Naive thymus-derived CD8-positive, alpha-beta T cell (primary cell): ENCODE measurements at regions not wholly inside any gene's neighbourhood (a gene's known extent, or its start where the extent isn't known, plus 50 kb on each side); places are given as distances from the start of the nearest gene placed in this dataset.
A peak's percentile ranks its signal among the peaks of the same experiment; 100 is the strongest.

Experiments
- ATAC-seq, 2 donors: fragments of 150-1000 bp; cut with Tn5 transposase in 1 of 2; sonication (Bioruptor Pico), chemical (Tn5 transposase) in 1 of 2; 1 replicate in 1 of 2; 2 replicates in 1 of 2; pipeline ENCODE4 v1.10.0; 2021; ENCODE audit warnings: mild to moderate bottlenecking in 2 of 2, moderate library complexity in 2 of 2
- POLR2A ChIA-PET: fragments of 350-600 bp; sonication (Branson Sonifier 250); formaldehyde crosslinking; loops from one replicate; lab custom pipeline; 2021; ENCODE audit warnings: antibody characterized with exemption; lab: Charles Lee
- DNase-seq, 10 donors: peaks; one replicate each; pipeline versions ENCODE4 v3.0.0 to v3.0.0-alpha.2; 2020 to 2022
- H3K27ac Mint-ChIP-seq, 10 donors: one replicate each; pipeline ENCODE4 v1.8.0; 2020 to 2022; ENCODE audit warnings: mild to moderate bottlenecking in 10 of 10, mixed read lengths in 10 of 10, moderate library complexity in 4 of 10, inconsistent platforms in 1 of 10
- H3K27me3 Mint-ChIP-seq, 5 donors: one replicate each; pipeline ENCODE4 v1.8.0; 2021 to 2022; ENCODE audit warnings: mixed read lengths in 5 of 5
- H3K36me3 Mint-ChIP-seq, 3 donors: one replicate each; pipeline ENCODE4 v1.8.0; 2020 to 2022; ENCODE audit warnings: mixed read lengths in 3 of 3, mild to moderate bottlenecking in 2 of 3, inconsistent platforms in 1 of 3
- H3K4me1 Mint-ChIP-seq, 4 donors: one replicate each; pipeline ENCODE4 v1.8.0; 2021 to 2022; ENCODE audit warnings: mixed read lengths in 4 of 4
- H3K4me3 Mint-ChIP-seq, 10 donors: one replicate each; pipeline ENCODE4 v1.8.0; 2020 to 2022; ENCODE audit warnings: mild to moderate bottlenecking in 10 of 10, mixed read lengths in 10 of 10, moderate library complexity in 6 of 10, inconsistent platforms in 1 of 10
- H3K9me3 Mint-ChIP-seq, 9 donors: one replicate each; pipeline ENCODE4 v1.8.0; 2020 to 2022; ENCODE audit warnings: mixed read lengths in 9 of 9, mild to moderate bottlenecking in 3 of 9, inconsistent platforms in 1 of 9, moderate library complexity in 1 of 9

- no peak for ATAC-seq
- POLR2A ChIA-PET = no interaction called here
- no peak overlapping the region for H3K4me3 Mint-ChIP-seq
- H3K4me1 Mint-ChIP-seq = no peaks in the 10 kb centered on the region
- peaks cover 0 to 18% (median 7%) of the 10 kb centered on the region in 9 donors for H3K9me3 Mint-ChIP-seq
- peaks cover 0 to 2% (median 0%) of the 10 kb centered on the region in 3 donors for H3K36me3 Mint-ChIP-seq
- DNase-seq = no peak
- H3K27me3 Mint-ChIP-seq = no peaks in the 10 kb centered on the region
- H3K27ac Mint-ChIP-seq = no peak overlapping the region
Measured at GRCh38 chr10:53749439-53749838, 976.9 kb upstream of the MBL2 start.

- no peaks in the 10 kb centered on the region for H3K27me3 Mint-ChIP-seq
- no peaks in the 10 kb centered on the region for H3K4me1 Mint-ChIP-seq
- POLR2A ChIA-PET = no interaction called here
- H3K9me3 Mint-ChIP-seq = peaks cover 0 to 20% (median 7%) of the 10 kb centered on the region in 9 donors
- no peak for DNase-seq
- no peak overlapping the region for H3K27ac Mint-ChIP-seq
- no peak for ATAC-seq
- no peak overlapping the region for H3K4me3 Mint-ChIP-seq
- peaks cover 0 to 2% (median 0%) of the 10 kb centered on the region in 3 donors for H3K36me3 Mint-ChIP-seq
Measured at GRCh38 chr10:53748319-53748718, 975.7 kb upstream of the MBL2 start.

- Mint-ChIP-seq H3K27ac (no peak overlapping the region), H3K36me3 (peaks cover 0 to 2% (median 0%) of the 10 kb centered on the region in 3 donors), H3K9me3 (peaks cover 0 to 21% (median 7%) of the 10 kb centered on the region in 9 donors), H3K4me1 (no peaks in the 10 kb centered on the region), H3K4me3 (no peak overlapping the region), H3K27me3 (no peaks in the 10 kb centered on the region)
- no peak for ATAC-seq
- POLR2A ChIA-PET = no interaction called here
- DNase-seq = no peak
Measured at GRCh38 chr10:53744746-53745145, 972.2 kb upstream of the MBL2 start.

GRCh38 chr10:53744176-53744575 lies 971.6 kb upstream of the MBL2 start:
- ATAC-seq = no peak
- Mint-ChIP-seq H3K27me3 (no peaks in the 10 kb centered on the region), H3K36me3 (peaks cover 0 to under 1% (median 0%) of the 10 kb centered on the region in 3 donors), H3K4me3 (no peak overlapping the region), H3K27ac (no peak overlapping the region), H3K9me3 (peaks cover 0 to 19% (median 7%) of the 10 kb centered on the region in 9 donors), H3K4me1 (no peaks in the 10 kb centered on the region)
- no peak for DNase-seq
- POLR2A ChIA-PET = no interaction called here

- no peak overlapping the region for H3K27ac Mint-ChIP-seq
- H3K27me3 Mint-ChIP-seq = no peaks in the 10 kb centered on the region
- peaks cover 2 to 19% (median 7%) of the 10 kb centered on the region in 9 donors for H3K9me3 Mint-ChIP-seq
Measured at GRCh38 chr10:53737132-53737531, 964.5 kb upstream of the MBL2 start.

GRCh38 chr10:53726921-53727320 lies 954.3 kb upstream of the MBL2 start:
- Mint-ChIP-seq H3K27me3 (no peaks in the 10 kb centered on the region), H3K36me3 (no peaks in the 10 kb centered on the region), H3K4me1 (no peaks in the 10 kb centered on the region), H3K9me3 (peaks cover 0 to 17% (median 6%) of the 10 kb centered on the region in 9 donors), H3K27ac (no peak overlapping the region), H3K4me3 (peak overlapping the region in 1 of 10 donors; percentile 66)
- DNase-seq (no peak), ATAC-seq (no peak)
- POLR2A ChIA-PET = no interaction called here

More at GRCh38 chr10:53737132-53737531, 964.5 kb upstream of the MBL2 start:
- POLR2A ChIA-PET = no interaction called here
- Mint-ChIP-seq H3K4me1 (no peaks in the 10 kb centered on the region), H3K4me3 (no peak overlapping the region), H3K36me3 (no peaks in the 10 kb centered on the region)
- ATAC-seq (no peak), DNase-seq (no peak)

- H3K4me3 Mint-ChIP-seq = no peak overlapping the region
- DNase-seq (no peak), ATAC-seq (no peak)
- H3K27me3 Mint-ChIP-seq = no peaks in the 10 kb centered on the region
- H3K36me3 Mint-ChIP-seq = no peaks in the 10 kb centered on the region
- H3K4me1 Mint-ChIP-seq = no peaks in the 10 kb centered on the region
- POLR2A ChIA-PET = no interaction called here
- H3K27ac Mint-ChIP-seq = no peak overlapping the region
- H3K9me3 Mint-ChIP-seq = peaks cover 0 to 15% (median 5%) of the 10 kb centered on the region in 9 donors
Measured at GRCh38 chr10:53724581-53724980, 952.0 kb upstream of the MBL2 start.

GRCh38 chr10:53719658-53720057 lies 947.1 kb upstream of the MBL2 start:
- no peak for ATAC-seq
- Mint-ChIP-seq H3K27me3 (no peaks in the 10 kb centered on the region), H3K27ac (no peak overlapping the region), H3K4me1 (no peaks in the 10 kb centered on the region), H3K36me3 (no peaks in the 10 kb centered on the region), H3K4me3 (no peak overlapping the region), H3K9me3 (peaks cover 0 to 33% (median 4%) of the 10 kb centered on the region in 9 donors)
- no peak for DNase-seq
- POLR2A ChIA-PET = no interaction called here

- no peak for DNase-seq
- no peaks in the 10 kb centered on the region for H3K36me3 Mint-ChIP-seq
Measured at GRCh38 chr10:53716156-53716555, 943.6 kb upstream of the MBL2 start.

GRCh38 chr10:53713431-53713830 lies 940.8 kb upstream of the MBL2 start:
- Mint-ChIP-seq H3K9me3 (peaks cover 2 to 20% (median 8%) of the 10 kb centered on the region in 9 donors), H3K27ac (no peak overlapping the region), H3K36me3 (peaks cover 0 to 4% (median 0%) of the 10 kb centered on the region in 3 donors), H3K4me3 (no peak overlapping the region), H3K27me3 (no peaks in the 10 kb centered on the region), H3K4me1 (no peaks in the 10 kb centered on the region)
- DNase-seq (no peak), ATAC-seq (no peak)
- POLR2A ChIA-PET = no interaction called here

More at GRCh38 chr10:53716156-53716555, 943.6 kb upstream of the MBL2 start:
- H3K27ac Mint-ChIP-seq = no peak overlapping the region
- H3K27me3 Mint-ChIP-seq = no peaks in the 10 kb centered on the region
- POLR2A ChIA-PET = no interaction called here
- no peak overlapping the region for H3K4me3 Mint-ChIP-seq
- no peak for ATAC-seq
- H3K4me1 Mint-ChIP-seq = no peaks in the 10 kb centered on the region
- H3K9me3 Mint-ChIP-seq = peaks cover 0 to 18% (median 2%) of the 10 kb centered on the region in 9 donors

- Mint-ChIP-seq H3K27ac (no peak overlapping the region), H3K9me3 (peaks cover 0 to 33% (median 10%) of the 10 kb centered on the region in 9 donors), H3K4me3 (no peak overlapping the region), H3K4me1 (no peaks in the 10 kb centered on the region), H3K27me3 (no peaks in the 10 kb centered on the region), H3K36me3 (no peaks in the 10 kb centered on the region)
- DNase-seq = no peak
- POLR2A ChIA-PET = no interaction called here
- no peak for ATAC-seq
Measured at GRCh38 chr10:53702489-53702888, 929.9 kb upstream of the MBL2 start.

GRCh38 chr10:53701213-53701612 lies 928.6 kb upstream of the MBL2 start:
- Mint-ChIP-seq H3K27ac (no peak overlapping the region), H3K27me3 (no peaks in the 10 kb centered on the region), H3K4me3 (no peak overlapping the region), H3K4me1 (no peaks in the 10 kb centered on the region), H3K9me3 (peaks cover 0 to 20% (median 6%) of the 10 kb centered on the region in 9 donors), H3K36me3 (no peaks in the 10 kb centered on the region)
- POLR2A ChIA-PET = no interaction called here
- ATAC-seq (no peak), DNase-seq (no peak)

- POLR2A ChIA-PET = no interaction called here
- H3K36me3 Mint-ChIP-seq = no peaks in the 10 kb centered on the region
- ATAC-seq = no peak
- DNase-seq = no peak
- no peak overlapping the region for H3K4me3 Mint-ChIP-seq
- no peaks in the 10 kb centered on the region for H3K4me1 Mint-ChIP-seq
- no peaks in the 10 kb centered on the region for H3K27me3 Mint-ChIP-seq
- H3K9me3 Mint-ChIP-seq = peaks cover 0 to 19% (median 6%) of the 10 kb centered on the region in 9 donors
- H3K27ac Mint-ChIP-seq = no peak overlapping the region
Measured at GRCh38 chr10:53700278-53700677, 927.7 kb upstream of the MBL2 start.

- Mint-ChIP-seq H3K4me1 (no peaks in the 10 kb centered on the region), H3K27ac (no peak overlapping the region), H3K4me3 (no peak overlapping the region), H3K36me3 (no peaks in the 10 kb centered on the region), H3K27me3 (no peaks in the 10 kb centered on the region), H3K9me3 (peaks cover 0 to 19% (median 6%) of the 10 kb centered on the region in 9 donors)
- POLR2A ChIA-PET = no interaction called here
- DNase-seq (no peak), ATAC-seq (no peak)
Measured at GRCh38 chr10:53699684-53700083, 927.1 kb upstream of the MBL2 start.
